ENCODE measurements at regions not wholly inside any gene's neighbourhood (a gene's known extent, or its start where the extent isn't known, plus 50 kb on each side); places are given as distances from the start of the nearest gene placed in this dataset.

GRCh38 chr5:99122976-99123375 is 194.2 kb upstream of the CHD1 start:
- no peak for DNase-seq

- DNase-seq: no peak
Observed at GRCh38 chr5:99119326-99119725, 190.5 kb upstream of the CHD1 start.

- DNase-seq: no peak
Observed at GRCh38 chr5:99116526-99116925, 187.7 kb upstream of the CHD1 start.

- DNase-seq: no peak
Observed at GRCh38 chr5:99109894-99110293, 181.1 kb upstream of the CHD1 start.

- DNase-seq: peak; percentile 21
Observed at GRCh38 chr5:99105216-99105615, 176.4 kb upstream of the CHD1 start.

- DNase-seq: peak; percentile 32
Observed at GRCh38 chr5:99104538-99105132, 175.8 kb upstream of the CHD1 start.

GRCh38 chr5:99102073-99102697 is 173.4 kb upstream of the CHD1 start:
- no peak for DNase-seq

GRCh38 chr5:99099691-99100090 is 170.9 kb upstream of the CHD1 start:
- DNase-seq: no peak

GRCh38 chr5:99089822-99090549 is 161.2 kb upstream of the CHD1 start:
- no peak for DNase-seq

GRCh38 chr5:99088309-99088708 is 159.5 kb upstream of the CHD1 start:
- no peak for DNase-seq

GRCh38 chr5:99083197-99083596 is 154.4 kb upstream of the CHD1 start:
- no peak for DNase-seq

GRCh38 chr5:99081711-99082110 is 152.9 kb upstream of the CHD1 start:
- DNase-seq: no peak

- no peak for DNase-seq
Observed at GRCh38 chr5:99076723-99077640, 148.2 kb upstream of the CHD1 start.

GRCh38 chr5:99072846-99073245 is 144.0 kb upstream of the CHD1 start:
- DNase-seq: no peak

- no peak for DNase-seq
Observed at GRCh38 chr5:99070822-99071221, 142.0 kb upstream of the CHD1 start.

- DNase-seq: no peak
Observed at GRCh38 chr5:99070362-99070761, 141.6 kb upstream of the CHD1 start.

- no peak for DNase-seq
Observed at GRCh38 chr5:99068944-99069650, 140.3 kb upstream of the CHD1 start.

- no peak for DNase-seq
Observed at GRCh38 chr5:99063737-99064136, 134.9 kb upstream of the CHD1 start.

GRCh38 chr5:99061711-99062110 is 132.9 kb upstream of the CHD1 start:
- DNase-seq: no peak

GRCh38 chr5:99061299-99061698 is 132.5 kb upstream of the CHD1 start:
- DNase-seq: no peak

- peak; percentile 72 for DNase-seq
Observed at GRCh38 chr5:99060306-99061261, 131.8 kb upstream of the CHD1 start.
